ENCODE measurements at regions not wholly inside any gene's neighbourhood (a gene's known extent, or its start where the extent isn't known, plus 50 kb on each side); places are given as distances from the start of the nearest gene placed in this dataset.

DNA sequence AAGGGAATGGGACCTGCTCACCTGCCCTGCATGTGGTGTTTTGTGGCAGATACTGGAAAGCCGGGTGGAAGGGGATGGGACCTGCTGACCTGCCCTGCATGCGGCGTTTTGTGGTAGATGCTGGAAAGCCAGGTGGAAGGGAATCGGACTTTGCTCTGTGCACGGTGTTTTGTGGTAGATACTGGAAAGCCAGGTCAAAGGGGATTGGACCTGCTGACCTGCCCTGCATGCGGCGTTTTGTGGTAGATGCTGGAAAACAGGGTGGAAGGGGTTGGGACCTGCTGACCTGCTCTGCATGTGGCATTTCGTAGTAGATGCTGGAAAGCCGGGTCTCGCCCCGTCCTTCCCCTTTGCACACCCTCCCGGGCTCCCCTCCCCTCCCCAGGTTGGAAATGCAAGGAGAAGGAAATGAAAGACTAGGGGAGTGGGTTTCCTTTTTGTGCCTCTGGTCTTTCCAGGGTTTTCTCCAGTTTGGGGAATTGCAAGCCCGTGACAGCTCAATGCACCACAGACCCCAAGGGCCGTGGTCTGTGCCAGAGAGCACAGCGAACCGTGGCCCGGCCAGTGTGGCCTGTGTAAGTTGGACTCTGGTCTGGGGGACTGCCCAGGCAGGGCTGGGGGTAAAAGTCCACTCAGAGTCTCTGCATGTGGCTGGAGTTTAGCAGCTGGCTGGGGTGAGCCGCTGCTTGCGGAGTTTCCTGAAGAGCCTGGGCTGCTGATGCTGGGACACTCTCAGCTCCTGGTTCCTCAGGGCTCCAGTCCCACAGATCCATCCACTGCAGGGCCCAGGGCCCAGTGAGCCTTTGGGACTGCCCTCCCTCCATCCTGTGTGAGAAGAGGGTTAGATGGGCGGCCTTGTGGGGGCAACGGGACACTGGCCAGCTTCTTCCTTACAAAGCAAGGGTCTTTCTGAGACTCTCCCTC lies 105.5 kb downstream of the CRYAA start:
- DNase-seq (ENCODE audit: low spot score): no peak

DNA sequence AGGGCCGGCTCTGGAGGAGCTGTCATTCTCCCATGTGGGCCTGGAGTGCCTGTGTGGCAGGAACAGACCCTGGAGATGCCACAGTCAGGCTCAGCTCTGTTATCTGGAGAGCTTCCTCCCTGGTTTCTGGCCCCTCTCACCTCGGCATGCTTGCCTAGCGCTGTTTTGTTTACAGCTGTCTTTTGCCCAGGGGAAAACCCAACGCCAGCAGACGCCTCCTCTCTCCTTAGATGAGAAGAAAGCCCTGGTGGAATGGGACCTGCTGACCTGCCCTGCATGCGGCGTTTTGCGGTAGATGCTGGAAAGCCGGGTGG lies 104.9 kb downstream of the CRYAA start:
- DNase-seq (ENCODE audit: low spot score): no peak

DNA sequence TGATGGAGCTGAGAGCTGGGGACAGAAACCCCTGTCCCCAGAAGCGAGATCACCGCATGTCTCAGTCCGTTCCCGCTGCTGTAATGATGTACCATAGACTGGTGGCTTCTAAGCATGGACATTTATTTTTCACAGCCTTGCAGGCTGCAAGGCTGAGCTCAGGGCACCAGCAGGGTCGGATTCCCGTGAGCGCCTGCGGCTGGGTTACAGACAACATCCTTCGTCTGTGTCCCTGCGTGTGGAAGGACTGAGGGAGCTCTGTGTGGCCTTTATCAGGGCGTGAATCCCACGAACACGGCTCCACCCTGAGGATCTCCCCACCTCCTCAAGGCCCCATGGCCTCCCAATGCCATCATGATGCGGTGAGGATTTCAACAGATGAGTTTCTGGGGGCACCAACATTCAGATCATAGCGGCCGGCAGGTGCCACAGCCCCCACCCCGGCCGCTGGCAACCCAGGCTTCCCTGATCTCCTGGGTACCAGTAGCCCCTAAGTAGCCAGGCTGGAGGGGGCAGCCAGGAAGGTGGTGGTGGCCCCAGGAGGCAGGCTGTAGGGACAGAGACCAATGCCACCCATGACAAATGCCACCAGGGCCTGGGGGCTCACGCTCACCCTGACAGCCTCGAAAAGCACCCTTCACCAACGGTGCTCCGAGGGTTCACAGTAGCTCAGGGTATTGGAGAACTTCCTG lies 104.4 kb downstream of the CRYAA start:
- DNase-seq (ENCODE audit: low spot score): no peak

DNA sequence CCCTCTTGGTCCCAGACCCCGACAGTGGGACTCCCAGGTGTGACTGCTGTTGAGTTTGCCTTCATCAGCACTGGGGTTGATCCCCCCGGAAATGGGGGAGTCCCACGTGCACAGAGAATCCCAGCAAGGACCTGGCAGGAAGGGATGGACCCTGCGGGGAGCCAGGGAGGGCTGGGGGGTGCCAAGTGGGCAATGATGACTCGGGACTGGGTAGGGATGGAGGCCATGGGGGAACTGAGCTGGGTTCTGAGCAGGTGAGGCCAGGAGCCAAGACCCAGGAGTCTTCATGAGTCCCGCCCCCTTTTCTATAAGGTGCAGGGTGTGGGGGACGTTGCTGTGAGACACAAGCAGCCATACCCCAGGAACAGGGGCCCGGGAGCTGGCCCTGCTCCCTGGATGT lies 103.8 kb downstream of the CRYAA start:
- no peak for DNase-seq (ENCODE audit: low spot score)

DNA sequence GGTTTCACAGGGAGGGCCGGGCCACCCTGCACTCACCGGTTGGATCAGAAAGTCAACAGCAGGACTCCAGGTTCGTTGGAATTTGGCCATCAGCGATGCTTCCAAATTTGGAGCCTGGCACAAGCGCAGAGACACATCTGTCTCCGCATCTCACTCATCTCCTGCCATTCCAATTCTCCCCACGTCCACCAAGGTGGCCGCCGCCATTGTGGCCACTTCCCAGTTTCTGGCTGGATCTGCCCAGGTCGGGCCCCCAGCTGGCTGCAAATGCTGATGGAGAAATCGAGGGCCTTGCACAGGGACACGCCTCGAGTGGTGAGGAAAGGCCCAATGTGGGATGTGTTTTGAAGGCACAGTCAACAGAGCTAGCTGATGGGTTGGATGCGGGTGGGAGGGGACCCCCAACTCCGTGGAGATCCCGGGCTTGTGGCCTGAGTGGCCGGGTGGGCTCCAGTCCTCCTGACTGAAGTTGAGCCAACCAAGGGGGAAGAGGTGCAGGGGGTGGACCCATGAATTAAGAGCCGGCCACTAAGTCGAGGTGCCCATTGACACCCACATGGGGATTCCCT lies 102.7 kb downstream of the CRYAA start:
- no peak for DNase-seq (ENCODE audit: low spot score)

DNA sequence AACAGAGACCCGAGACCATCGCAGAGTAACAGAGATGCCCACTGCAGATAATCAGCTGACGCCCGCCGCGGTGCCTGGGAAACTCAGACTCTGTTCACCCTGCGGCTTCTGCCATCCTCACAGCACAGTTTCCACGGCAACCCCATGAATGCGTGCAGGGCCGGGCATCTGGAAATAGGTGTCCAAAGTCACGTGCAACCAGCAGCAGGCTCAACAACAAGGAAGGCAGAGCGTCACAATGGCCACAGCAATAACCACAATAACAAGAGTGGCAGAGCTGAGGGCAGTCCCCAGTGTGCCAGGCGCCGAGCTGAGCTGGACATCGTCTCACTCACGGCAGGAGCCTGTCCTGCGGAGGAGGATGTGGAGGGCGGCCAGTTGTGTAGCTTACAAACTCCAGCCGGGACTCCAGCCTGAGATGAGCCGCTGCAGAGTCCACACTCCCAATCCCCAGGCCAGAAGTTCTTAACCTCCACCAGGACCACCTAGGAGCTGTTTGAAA lies 102.0 kb downstream of the CRYAA start:
- DNase-seq (ENCODE audit: low spot score): no peak

DNA sequence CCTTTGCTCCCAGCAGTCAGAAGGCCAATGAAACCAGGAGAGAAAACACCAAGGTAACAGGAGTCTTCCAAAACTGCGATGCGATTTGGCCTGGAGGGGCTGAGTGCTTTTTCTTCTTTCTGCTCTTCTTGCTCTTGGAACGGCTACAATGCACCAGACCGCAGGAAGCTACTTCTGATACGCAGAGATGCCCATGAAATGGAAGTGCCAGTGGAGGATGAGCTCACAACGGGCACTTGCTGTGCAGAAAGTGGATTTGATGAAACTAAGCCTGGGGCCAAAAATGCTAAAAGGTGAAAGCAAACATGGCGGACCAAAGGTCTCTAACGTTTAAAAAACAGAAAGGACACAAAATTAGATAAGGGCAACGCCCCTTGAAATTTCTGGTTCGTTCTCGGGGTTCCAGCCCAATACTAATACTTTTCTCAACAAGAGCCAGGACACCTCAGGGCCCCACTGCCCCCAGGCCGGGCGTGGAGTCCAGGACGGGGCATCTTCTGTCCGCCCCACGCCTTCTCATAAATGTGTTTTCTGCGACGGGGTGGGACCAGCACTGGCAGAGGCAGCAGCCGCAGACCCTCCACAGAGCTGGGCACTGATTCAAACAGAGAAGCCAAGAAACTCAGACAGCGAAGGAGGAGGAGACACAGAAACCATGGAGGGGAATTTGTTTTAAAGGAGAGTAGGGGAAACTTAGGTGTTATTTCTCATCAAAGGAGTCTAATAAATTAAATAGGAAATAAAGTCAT lies 101.3 kb downstream of the CRYAA start:
- no peak for DNase-seq (ENCODE audit: low spot score)

DNA sequence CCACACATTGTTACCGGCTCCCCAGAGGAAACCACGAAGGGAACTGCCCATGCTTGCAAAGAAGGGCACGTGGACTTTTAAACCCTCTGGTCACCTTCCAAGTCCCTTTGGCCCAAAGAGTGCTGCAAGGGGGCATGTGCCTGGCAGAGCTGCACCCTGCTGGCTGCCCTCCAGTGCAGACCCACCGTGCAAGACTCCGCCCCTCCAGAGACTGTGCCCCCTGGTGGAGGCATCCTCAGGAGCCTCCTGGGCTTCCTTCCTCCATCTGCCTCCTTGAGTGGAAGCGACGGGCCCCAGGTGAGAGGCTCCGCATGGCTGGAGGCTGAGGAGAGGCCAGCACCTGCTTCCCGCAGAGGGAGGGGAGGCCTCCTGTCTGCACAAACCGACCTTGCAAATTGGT lies 100.6 kb downstream of the CRYAA start:
- peak; percentile 12 for DNase-seq (ENCODE audit: low spot score)

DNA sequence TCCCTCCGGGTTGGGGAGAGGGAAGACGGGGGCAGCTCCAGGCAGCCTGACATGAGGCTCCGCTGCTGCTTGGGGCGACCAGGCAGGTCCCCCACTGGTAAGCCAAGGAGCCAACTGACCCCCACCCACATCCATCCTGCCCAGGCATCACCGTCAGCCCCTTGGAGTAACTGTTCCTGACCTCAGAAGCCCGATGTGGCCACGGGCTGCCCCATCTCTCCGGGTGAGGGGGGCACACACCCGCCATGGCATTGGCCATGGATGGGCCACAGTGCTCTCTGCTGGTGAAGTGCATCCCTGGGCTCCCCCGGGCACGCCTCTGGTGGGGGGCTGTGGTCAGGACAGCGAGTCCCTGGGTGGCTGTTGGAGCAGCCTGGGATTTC lies 100.0 kb downstream of the CRYAA start:
- no peak for DNase-seq (ENCODE audit: low spot score)

DNA sequence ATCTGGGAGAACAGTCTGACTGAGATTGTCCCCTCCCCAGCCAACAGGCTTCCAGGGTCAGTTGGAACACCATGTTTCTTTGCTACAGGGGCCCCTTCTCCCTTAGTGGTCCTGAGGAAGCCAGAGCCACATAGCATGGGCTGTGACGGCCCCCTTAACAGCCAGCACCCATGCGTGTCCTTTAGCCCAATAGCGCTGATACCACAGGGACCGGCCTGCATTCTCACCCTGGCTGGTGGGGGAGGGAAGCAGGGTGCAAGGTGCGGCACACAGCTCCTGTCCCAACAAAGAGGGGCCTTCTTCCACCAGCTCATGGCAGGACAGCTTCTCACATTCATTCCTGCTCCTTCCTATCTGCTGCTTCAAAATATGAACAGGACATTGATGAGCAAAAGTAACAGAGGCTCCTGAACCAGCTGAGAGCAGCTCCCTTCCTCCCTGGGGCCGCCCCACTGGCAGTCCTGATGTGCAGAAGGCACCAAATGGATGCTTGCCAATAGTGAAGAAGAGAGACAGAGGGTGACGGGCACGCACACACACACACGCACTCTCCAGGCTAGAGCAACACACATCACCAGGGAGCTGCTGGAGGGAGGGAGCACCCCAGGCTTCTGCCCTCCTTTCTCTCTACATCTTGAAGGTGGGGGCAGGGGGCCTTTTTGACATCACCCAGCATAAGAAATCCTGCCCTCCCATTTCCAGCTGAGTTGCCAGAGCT lies 99.4 kb downstream of the CRYAA start:
- DNase-seq (ENCODE audit: low spot score): no peak

DNA sequence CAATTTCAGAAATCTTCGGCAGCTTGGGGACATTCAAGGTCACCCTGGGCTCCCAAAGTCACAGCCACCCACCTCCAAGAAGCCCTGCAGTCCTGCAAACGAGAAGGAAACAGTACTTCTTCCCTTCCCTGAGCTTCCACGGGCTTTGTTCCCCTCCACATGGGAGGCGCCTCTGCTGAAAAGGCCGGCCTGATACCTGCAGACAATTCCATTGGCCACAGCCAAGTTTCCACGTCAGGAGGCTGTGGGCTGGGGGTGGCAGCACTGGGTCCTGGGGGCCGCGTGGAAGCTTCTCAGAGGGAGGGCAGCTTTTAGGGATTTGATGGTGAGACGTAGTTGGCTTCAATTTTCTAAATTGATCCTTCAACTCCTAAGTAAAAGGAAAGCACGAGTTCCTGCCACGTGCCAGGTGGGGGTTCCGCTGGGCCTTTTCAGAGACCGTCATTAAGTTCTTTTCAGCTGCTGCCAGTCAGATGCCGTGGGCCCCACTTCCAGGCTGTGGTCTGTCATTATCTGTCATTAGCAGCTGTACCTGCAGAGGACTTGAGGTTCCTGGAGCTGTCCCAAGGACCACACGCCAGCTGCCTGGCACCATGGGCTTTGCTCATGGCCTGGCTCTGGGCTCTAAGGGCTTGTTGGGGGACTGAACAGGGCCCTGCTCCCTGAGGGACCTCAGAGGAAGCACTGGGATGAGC lies 98.7 kb downstream of the CRYAA start:
- DNase-seq (ENCODE audit: low spot score): no peak

DNA sequence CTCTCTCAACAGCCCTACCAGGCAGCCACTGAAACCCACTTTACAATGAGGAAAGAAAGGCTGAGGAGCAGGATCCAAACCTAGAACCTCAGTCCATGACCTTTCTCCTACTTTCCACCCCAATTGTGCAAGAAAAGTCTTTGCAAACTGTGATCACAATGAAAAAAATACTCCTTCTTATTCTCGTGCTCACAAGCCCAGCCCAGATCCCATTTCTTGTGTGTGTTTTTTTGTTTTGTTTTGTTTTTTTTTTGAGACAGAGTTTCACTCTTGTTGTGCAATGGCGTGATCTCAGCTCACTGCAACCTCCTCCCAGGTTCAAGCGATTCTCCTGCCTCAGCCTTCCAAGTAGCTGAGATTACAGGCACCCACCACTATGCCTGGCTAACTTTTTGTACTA lies 97.7 kb downstream of the CRYAA start:
- DNase-seq (ENCODE audit: low spot score): no peak

DNA sequence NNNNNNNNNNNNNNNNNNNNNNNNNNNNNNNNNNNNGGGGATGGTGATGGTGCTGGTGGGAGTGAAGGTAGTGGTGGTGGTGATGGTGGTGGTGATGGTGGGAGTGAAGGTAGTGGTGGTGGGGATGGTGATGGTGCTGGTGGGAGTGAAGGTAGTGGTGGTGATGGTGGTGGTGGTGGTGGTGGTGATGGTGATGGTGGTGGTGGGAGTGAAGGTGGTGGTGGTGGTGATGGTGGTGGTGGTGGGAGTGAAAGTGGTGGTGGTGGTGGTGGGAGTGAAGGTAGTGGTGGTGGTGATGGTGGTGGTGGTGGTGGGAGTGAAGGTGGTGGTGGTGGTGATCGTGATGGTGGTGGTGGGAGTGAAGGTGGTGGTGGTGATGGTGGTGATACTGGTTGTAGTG lies 93.6 kb downstream of the CRYAA start:
- DNase-seq (ENCODE audit: low spot score): no peak

All from activated CD4-positive, alpha-beta T cell treated with anti-CD3 and anti-CD28 coated beads, Interleukin-2, Interleukin-4, amounts not matched to agents 100 ng/mL and 50 ng/mL, durations not matched to agents 16 hours and 8 hours (primary cell).